Esophagus squamous epithelium (tissue), 4 donors: ENCODE measurements at regions not wholly inside any gene's neighbourhood (a gene's known extent, or its start where the extent isn't known, plus 50 kb on each side); places are given as distances from the start of the nearest gene placed in this dataset.

Experiments
- POLR2A ChIP-seq, 4 donors: fragments of 450-650 bp; IDR thresholded peaks; one replicate each; pipeline ENCODE4 v1.6.1; 2017; ENCODE audit warnings: antibody characterized with exemption in 4 of 4, mild to moderate bottlenecking in 4 of 4, moderate library complexity in 3 of 4
- TF ChIP-seq, protein P1 (sequence below), 6 experiments: fragments of 450-650 bp in 4 of 6; fragments of 200-600 bp in 2 of 6; sonication (generic) in 2 of 6; IDR thresholded peaks; one replicate each; pipeline ENCODE4 v1.5.1; 2016 to 2019; ENCODE audit warnings: antibody characterized with exemption in 6 of 6, mild to moderate bottlenecking in 4 of 6, moderate library complexity in 4 of 6

DNA sequence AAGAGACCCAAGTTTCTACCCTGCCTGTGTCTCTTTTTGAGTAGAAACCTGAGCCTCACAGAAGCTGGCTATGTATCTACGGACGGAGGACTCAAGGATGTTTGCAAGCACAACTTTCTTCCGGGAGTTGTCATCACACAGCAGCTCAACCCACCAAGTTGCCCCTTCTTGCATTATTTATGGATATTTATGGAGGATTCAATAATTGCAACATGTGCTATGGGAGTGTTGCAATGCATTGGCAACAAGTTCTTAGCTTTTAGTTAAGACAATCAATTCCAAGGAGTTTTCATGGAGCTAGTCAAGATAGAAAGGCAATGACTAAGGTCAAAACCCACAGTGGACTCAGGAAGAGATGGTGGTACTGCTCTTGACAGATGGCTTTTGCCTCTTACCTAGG, 336.9 kb downstream of the ENC1 start:
- no peak for TF ChIP-seq POLR2A (IDR thresholded peaks at IDR 0.05)
- TF ChIP-seq, protein P1, sequence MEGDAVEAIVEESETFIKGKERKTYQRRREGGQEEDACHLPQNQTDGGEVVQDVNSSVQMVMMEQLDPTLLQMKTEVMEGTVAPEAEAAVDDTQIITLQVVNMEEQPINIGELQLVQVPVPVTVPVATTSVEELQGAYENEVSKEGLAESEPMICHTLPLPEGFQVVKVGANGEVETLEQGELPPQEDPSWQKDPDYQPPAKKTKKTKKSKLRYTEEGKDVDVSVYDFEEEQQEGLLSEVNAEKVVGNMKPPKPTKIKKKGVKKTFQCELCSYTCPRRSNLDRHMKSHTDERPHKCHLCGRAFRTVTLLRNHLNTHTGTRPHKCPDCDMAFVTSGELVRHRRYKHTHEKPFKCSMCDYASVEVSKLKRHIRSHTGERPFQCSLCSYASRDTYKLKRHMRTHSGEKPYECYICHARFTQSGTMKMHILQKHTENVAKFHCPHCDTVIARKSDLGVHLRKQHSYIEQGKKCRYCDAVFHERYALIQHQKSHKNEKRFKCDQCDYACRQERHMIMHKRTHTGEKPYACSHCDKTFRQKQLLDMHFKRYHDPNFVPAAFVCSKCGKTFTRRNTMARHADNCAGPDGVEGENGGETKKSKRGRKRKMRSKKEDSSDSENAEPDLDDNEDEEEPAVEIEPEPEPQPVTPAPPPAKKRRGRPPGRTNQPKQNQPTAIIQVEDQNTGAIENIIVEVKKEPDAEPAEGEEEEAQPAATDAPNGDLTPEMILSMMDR (IDR thresholded peaks at IDR 0.05), result no peak
